Right atrium auricular region (tissue), 2 donors: ENCODE measurements at regions not wholly inside any gene's neighbourhood (a gene's known extent, or its start where the extent isn't known, plus 50 kb on each side); places are given as distances from the start of the nearest gene placed in this dataset.

Source experiments
- DNase-seq: peaks from one replicate; pipeline ENCODE4 v3.0.0-alpha.2; 2019; ENCODE audit warnings: low spot score
- H3K27ac ChIP-seq, 2 donors: fragments of 200-600 bp; sonication (generic); 1 replicate in 1 of 2; 2 replicates in 1 of 2; pipeline ENCODE4 v1.5.1; 2016 to 2019
- H3K27me3 ChIP-seq, 2 donors: fragments of 200-600 bp; sonication (generic); one replicate each; pipeline versions ENCODE4 v1.5.1 to v1.6.0; 2017 to 2019
- H3K36me3 ChIP-seq: fragments of 200-600 bp; sonication (generic); one replicate; pipeline ENCODE4 v1.5.1; 2016
- H3K4me1 ChIP-seq, 2 donors: fragments of 200-600 bp; sonication (generic); one replicate each; pipeline versions ENCODE4 v1.5.1 to v1.6.0; 2017 to 2019
- H3K4me3 ChIP-seq, 2 donors: fragments of 200-600 bp; sonication (generic); 1 replicate in 1 of 2; 2 replicates in 1 of 2; pipeline ENCODE4 v1.5.1; 2017 to 2019; ENCODE audit warnings: mild to moderate bottlenecking in 1 of 2, moderate library complexity in 1 of 2
- H3K9me3 ChIP-seq, 2 donors: fragments of 200-600 bp; sonication (generic); one replicate each; pipeline ENCODE4 v1.5.1; 2019
- TF ChIP-seq, protein P1 (sequence below), 2 donors: fragments of 200-600 bp; sonication (generic); IDR thresholded peaks; one replicate each; pipeline ENCODE4 v1.5.1; 2019; ENCODE audit warnings: antibody characterized with exemption in 2 of 2

DNA sequence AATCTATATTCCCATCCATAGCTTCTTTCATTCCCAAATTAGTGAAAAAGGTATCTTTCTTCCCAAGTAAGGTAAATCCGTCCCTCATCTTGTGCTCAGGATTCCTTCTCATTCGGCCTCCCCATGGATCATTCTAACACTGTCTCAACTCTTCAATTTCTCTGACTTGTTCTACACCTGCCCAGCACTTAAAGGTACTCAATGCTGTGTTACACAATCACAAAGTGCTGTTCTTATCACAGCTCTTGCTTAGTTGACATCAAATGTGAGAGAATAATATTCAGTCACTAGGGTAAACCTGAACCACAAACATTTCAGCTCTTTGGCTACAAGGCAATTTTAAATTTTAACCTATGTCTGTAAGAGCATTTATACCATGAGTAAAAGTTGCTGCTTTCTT lies 94.8 kb downstream of the DIRAS3 start:
- Histone ChIP-seq H3K9me3 (no peaks in the 10 kb centered on the region), H3K27me3 (no peaks in the 10 kb centered on the region), H3K27ac (no peak overlapping the region), H3K36me3 (no peaks in the 10 kb centered on the region), H3K4me3 (no peak overlapping the region), H3K4me1 (no peaks in the 10 kb centered on the region)
- no peak for DNase-seq
- TF ChIP-seq, protein P1, sequence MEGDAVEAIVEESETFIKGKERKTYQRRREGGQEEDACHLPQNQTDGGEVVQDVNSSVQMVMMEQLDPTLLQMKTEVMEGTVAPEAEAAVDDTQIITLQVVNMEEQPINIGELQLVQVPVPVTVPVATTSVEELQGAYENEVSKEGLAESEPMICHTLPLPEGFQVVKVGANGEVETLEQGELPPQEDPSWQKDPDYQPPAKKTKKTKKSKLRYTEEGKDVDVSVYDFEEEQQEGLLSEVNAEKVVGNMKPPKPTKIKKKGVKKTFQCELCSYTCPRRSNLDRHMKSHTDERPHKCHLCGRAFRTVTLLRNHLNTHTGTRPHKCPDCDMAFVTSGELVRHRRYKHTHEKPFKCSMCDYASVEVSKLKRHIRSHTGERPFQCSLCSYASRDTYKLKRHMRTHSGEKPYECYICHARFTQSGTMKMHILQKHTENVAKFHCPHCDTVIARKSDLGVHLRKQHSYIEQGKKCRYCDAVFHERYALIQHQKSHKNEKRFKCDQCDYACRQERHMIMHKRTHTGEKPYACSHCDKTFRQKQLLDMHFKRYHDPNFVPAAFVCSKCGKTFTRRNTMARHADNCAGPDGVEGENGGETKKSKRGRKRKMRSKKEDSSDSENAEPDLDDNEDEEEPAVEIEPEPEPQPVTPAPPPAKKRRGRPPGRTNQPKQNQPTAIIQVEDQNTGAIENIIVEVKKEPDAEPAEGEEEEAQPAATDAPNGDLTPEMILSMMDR (IDR thresholded peaks at IDR 0.05): no peak

DNA sequence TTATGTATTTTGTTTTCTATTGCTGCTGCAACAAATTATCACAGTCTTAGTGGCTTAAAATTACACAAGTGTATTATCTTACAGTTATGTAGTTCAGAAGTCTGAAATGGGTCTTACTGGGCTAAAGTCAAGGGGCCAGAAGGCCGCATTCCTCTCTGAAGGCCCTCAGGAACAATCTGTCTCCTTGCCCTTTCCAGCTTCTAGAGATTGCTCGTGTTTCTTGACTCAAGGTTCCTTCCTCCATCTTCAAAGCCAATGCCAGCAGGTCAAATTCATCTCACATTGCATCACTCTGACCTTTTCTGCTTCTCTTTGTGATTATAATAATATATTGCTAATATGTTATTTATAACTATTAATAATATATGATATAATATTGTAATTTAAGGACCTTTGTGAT lies 97.1 kb downstream of the DIRAS3 start:
- no peak for DNase-seq
- H3K27me3 ChIP-seq: no peaks in the 10 kb centered on the region
- H3K36me3 ChIP-seq: no peaks in the 10 kb centered on the region
- H3K4me1 ChIP-seq: no peaks in the 10 kb centered on the region
- no peaks in the 10 kb centered on the region for H3K9me3 ChIP-seq
- no peak overlapping the region for H3K4me3 ChIP-seq
- no peak overlapping the region for H3K27ac ChIP-seq
- TF ChIP-seq, protein P1 (IDR thresholded peaks at IDR 0.05): no peak

DNA sequence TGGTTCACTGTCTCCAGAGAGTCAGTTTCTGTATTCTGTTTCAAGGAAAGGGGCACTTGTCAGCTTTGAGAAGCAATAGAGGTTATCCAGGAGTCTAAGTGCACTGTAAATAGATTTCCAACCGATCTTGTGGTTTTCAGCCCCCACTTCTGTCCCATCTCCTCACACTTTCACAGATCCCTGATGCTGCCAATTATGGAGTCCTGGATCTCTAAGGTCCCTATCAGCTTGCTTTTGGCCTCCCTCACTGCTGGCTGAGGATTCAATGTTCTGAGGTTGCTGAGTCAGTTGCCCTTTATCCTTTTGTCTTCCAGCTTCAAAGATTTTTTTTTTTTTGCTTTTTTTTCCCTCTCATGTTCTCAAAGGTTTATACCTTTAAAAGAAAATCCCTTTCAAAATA lies 98.4 kb downstream of the DIRAS3 start:
- TF ChIP-seq, protein P1 (IDR thresholded peaks at IDR 0.05): no peak
- no peaks in the 10 kb centered on the region for H3K9me3 ChIP-seq

DNA sequence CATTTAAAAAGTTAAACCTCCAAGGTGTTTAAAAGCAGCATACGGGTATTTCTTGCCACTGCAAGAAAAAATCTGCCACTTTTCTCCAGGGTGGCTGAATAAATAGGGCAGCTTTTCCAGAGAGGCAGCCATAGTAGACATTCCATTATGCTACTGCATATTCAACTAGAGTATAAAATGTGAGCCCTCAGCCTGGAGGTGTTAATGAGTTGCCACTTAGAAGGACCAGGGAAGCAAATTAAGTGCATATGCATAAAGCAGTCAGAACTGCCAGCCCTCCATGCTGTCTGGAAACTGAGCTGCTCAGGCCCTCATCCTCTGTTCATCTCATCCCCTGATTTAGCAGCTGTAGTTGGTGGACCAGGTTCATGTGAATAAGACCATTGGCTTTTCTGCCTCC lies 99.4 kb downstream of the DIRAS3 start:
- Histone ChIP-seq H3K4me1 (peaks cover 0 to 2% of the 10 kb centered on the region in 2 donors), H3K36me3 (no peaks in the 10 kb centered on the region), H3K4me3 (no peak overlapping the region), H3K9me3 (no peaks in the 10 kb centered on the region), H3K27ac (no peak overlapping the region), H3K27me3 (no peaks in the 10 kb centered on the region)
- TF ChIP-seq, protein P1 (IDR thresholded peaks at IDR 0.05): no peak
- DNase-seq: no peak

More for the DNA sequence above, 98.4 kb downstream of the DIRAS3 start:
- no peak for DNase-seq
- H3K36me3 ChIP-seq: no peaks in the 10 kb centered on the region
- H3K27me3 ChIP-seq: no peaks in the 10 kb centered on the region
- H3K4me3 ChIP-seq: no peak overlapping the region
- H3K27ac ChIP-seq: no peak overlapping the region
- no peaks in the 10 kb centered on the region for H3K4me1 ChIP-seq

DNA sequence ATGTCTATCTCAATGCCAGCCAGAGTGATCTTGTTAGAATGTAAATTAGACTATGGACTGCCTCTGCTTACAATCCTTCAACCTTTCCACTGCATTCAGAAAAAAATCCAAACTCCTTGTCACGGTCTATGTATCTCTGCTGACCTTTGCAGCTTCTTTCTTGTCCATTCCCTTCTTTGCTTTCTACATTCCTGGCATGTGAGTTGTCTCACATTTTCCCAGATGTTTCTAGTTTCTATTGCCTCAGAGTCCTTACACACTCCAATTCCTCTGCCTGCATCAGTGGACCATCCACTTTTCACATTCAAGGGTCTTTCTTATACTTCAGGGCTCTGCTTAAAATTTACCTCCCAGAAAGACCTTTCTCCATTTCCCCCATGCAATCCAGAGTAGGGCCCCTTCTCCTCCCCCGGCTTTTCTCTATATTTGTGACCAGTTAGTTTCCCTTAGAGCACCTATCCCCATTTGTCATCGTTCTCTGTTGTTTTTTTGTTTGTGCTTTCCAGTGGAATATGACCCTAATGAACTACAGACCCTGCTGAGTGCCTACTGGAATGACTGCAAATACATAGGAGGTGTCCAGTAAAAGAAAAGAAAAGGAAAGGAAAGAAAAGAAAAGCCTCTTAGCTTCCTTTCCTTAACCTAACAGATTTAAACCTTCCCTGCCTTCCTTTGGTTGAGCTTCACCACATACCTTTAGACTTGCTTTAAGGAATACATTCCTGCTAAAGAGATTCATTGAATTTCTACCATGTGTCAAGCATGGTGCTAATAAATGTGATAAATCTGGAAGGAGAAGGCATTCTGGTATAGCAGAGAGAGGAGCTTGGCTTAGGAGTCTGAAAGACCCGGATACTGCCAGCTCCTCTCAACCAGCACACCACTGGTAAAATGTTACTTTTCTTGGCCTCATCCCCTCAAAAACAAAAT lies 102.0 kb downstream of the DIRAS3 start:
- H3K9me3 ChIP-seq: no peaks in the 10 kb centered on the region
- no peak overlapping the region for H3K27ac ChIP-seq
- no peaks in the 10 kb centered on the region for H3K36me3 ChIP-seq
- no peak overlapping the region for H3K4me3 ChIP-seq
- no peak for DNase-seq
- no peaks in the 10 kb centered on the region for H3K27me3 ChIP-seq
- H3K4me1 ChIP-seq: peaks cover 0 to 9% of the 10 kb centered on the region in 2 donors
- TF ChIP-seq, protein P1 (IDR thresholded peaks at IDR 0.05): no peak
